WTC11 (cell line): ENCODE measurements at regions not wholly inside any gene's neighbourhood (a gene's known extent, or its start where the extent isn't known, plus 50 kb on each side); places are given as distances from the start of the nearest gene placed in this dataset.

Experiments used
- NFE2L1 ChIP-seq: sonication (generic); formaldehyde crosslinking; IDR thresholded peaks from 2 replicates; pipeline ENCODE4 v1.8.1; 2023; ENCODE audit warnings: missing genetic modification reagents
- RELA ChIP-seq: sonication (generic); formaldehyde crosslinking; IDR thresholded peaks from 2 replicates; pipeline ENCODE4 v1.8.1; 2022; ENCODE audit warnings: missing genetic modification reagents, mild to moderate bottlenecking, borderline replicate concordance
- TEAD4 ChIP-seq: sonication (generic); formaldehyde crosslinking; IDR thresholded peaks from 2 replicates; pipeline ENCODE4 v1.8.0; 2022; ENCODE audit warnings: mild to moderate bottlenecking, missing genetic modification reagents

DNA sequence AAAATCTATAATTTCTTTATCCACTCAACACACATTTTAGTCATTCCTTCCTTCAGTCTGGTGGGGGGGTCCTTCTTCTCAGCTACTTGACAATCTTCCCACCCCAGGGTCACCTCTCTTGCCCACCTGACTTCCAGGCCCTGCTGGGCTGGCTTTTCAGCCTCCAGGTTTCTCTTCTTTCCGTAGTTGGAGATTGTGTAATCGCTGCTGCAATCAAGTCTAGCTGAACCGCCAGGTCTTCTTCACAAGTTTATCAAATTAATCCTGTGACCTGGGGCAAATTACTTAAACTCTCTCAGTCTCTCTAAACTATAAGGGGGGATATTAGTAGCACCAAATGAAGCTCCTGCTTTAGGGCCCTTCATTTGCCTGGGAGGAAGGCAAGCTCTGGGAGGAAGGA lies 102.9 kb upstream of the TNIP3 start:
- no peak for TF ChIP-seq RELA (CRISPR knock-in tag)
- TF ChIP-seq NFE2L1 (CRISPR knock-in tag), result no peak
- TF ChIP-seq TEAD4 (CRISPR knock-in tag), result no peak
